Fibroblast of lung (primary cell): ENCODE measurements at regions not wholly inside any gene's neighbourhood (a gene's known extent, or its start where the extent isn't known, plus 50 kb on each side); places are given as distances from the start of the nearest gene placed in this dataset.
"Not testable (repeated sequence)": the region's sequence is repeated elsewhere in the genome, so short reads cannot be mapped to it uniquely, and the experiment has no call there.

Experiments
- EZH2 ChIP-seq: IDR thresholded peaks from 2 replicates; pipeline ENCODE4 v1.5.1; 2012; ENCODE audit warnings: low read length, control low read depth, mild to moderate bottlenecking; ENCODE audit errors: missing control alignments
- TF ChIP-seq, protein P1 (sequence below), 2 donors: IDR thresholded peaks in 1 of 2; conservative IDR thresholded peaks in 1 of 2; 1 replicate in 1 of 2; 2 replicates in 1 of 2; pipeline ENCODE4 v1.5.1; 2011 to 2012; ENCODE audit warnings: low read length in 2 of 2, control low read depth in 1 of 2, inconsistent platforms in 1 of 2, low read depth in 1 of 2, mild to moderate bottlenecking in 1 of 2

- TF ChIP-seq, protein P1, sequence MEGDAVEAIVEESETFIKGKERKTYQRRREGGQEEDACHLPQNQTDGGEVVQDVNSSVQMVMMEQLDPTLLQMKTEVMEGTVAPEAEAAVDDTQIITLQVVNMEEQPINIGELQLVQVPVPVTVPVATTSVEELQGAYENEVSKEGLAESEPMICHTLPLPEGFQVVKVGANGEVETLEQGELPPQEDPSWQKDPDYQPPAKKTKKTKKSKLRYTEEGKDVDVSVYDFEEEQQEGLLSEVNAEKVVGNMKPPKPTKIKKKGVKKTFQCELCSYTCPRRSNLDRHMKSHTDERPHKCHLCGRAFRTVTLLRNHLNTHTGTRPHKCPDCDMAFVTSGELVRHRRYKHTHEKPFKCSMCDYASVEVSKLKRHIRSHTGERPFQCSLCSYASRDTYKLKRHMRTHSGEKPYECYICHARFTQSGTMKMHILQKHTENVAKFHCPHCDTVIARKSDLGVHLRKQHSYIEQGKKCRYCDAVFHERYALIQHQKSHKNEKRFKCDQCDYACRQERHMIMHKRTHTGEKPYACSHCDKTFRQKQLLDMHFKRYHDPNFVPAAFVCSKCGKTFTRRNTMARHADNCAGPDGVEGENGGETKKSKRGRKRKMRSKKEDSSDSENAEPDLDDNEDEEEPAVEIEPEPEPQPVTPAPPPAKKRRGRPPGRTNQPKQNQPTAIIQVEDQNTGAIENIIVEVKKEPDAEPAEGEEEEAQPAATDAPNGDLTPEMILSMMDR (conservative IDR thresholded peaks at IDR 0.05 in 1 of 2, IDR thresholded peaks at IDR 0.05 in 1 of 2; ENCODE audit: low read depth in 1 of 2, low read length in 2 of 2): not testable (repeated sequence)
- TF ChIP-seq EZH2: not testable (repeated sequence)
These were observed 293.0 kb upstream of the ZNF337 start for GRCh38 chr20:25989686-25990085.
